HEK293 (cell line): ENCODE measurements at regions not wholly inside any gene's neighbourhood (a gene's known extent, or its start where the extent isn't known, plus 50 kb on each side); places are given as distances from the start of the nearest gene placed in this dataset.

Experiments
- KLF9 ChIP-seq: fragments of 450-650 bp; formaldehyde crosslinking; IDR thresholded peaks from 2 replicates; pipeline ENCODE4 v1.5.1; 2016; ENCODE audit warnings: missing biosample characterization, missing genetic modification characterization, low read depth
- TCF7L2 ChIP-seq: IDR thresholded peaks from 2 replicates; pipeline ENCODE4 v1.6.1; 2011; ENCODE audit warnings: low read depth, mild to moderate bottlenecking, inconsistent platforms, low read length, moderate library complexity, borderline replicate concordance
- ZBTB20 ChIP-seq: fragments of 450-650 bp; formaldehyde crosslinking; IDR thresholded peaks from 2 replicates; pipeline ENCODE4 v1.5.1; 2016; ENCODE audit warnings: missing biosample characterization, missing genetic modification characterization
- ZBTB8A ChIP-seq: fragments of 450-650 bp; formaldehyde crosslinking; IDR thresholded peaks from 2 replicates; pipeline ENCODE4 v1.5.1; 2016; ENCODE audit warnings: missing biosample characterization, missing genetic modification characterization
- ZFP69B ChIP-seq: fragments of 450-650 bp; formaldehyde crosslinking; IDR thresholded peaks from 2 replicates; pipeline ENCODE4 v1.5.1; 2016; ENCODE audit warnings: missing biosample characterization, missing genetic modification characterization
- ZNF138 ChIP-seq: fragments of 450-650 bp; formaldehyde crosslinking; IDR thresholded peaks from 2 replicates; pipeline ENCODE4 v1.5.1; 2016; ENCODE audit warnings: missing biosample characterization, missing genetic modification characterization, borderline replicate concordance
- ZNF513 ChIP-seq: fragments of 450-650 bp; IDR thresholded peaks from 2 replicates; pipeline ENCODE4 v1.5.1; 2018; ENCODE audit warnings: missing biosample characterization, missing genetic modification characterization
- ZNF621 ChIP-seq: fragments of 450-650 bp; formaldehyde crosslinking; IDR thresholded peaks from 2 replicates; pipeline ENCODE4 v1.5.1; 2017; ENCODE audit warnings: missing biosample characterization, missing genetic modification characterization
- ZNF704 ChIP-seq: fragments of 450-650 bp; formaldehyde crosslinking; IDR thresholded peaks from 2 replicates; pipeline ENCODE4 v1.5.1; 2016; ENCODE audit warnings: missing biosample characterization, missing genetic modification characterization
- ZNF707 ChIP-seq: fragments of 450-650 bp; formaldehyde crosslinking; IDR thresholded peaks from 2 replicates; pipeline ENCODE4 v1.5.1; 2016; ENCODE audit warnings: missing biosample characterization, missing genetic modification characterization
- TF ChIP-seq, protein P1 (sequence below): fragments of 450-650 bp; formaldehyde crosslinking; IDR thresholded peaks from 2 replicates; pipeline ENCODE4 v1.5.1; 2016; ENCODE audit warnings: missing biosample characterization, missing genetic modification characterization
- TF ChIP-seq, protein P2 (sequence below): fragments of 450-650 bp; formaldehyde crosslinking; conservative IDR thresholded peaks from 2 replicates; pipeline ENCODE4 v1.5.1; 2016; ENCODE audit warnings: low read depth, missing biosample characterization, missing genetic modification characterization

GRCh38 chr20:55704458-55704857 lies 300.9 kb downstream of the CBLN4 start:
- TF ChIP-seq ZBTB20 (tag by site-specific recombination) (no peak), ZNF704 (tag by site-specific recombination) (no peak), ZNF621 (tag by site-specific recombination) (no peak), ZBTB8A (tag by site-specific recombination) (no peak), ZFP69B (tag by site-specific recombination) (no peak), TCF7L2 (no peak), ZNF138 (tag by site-specific recombination) (no peak), ZNF707 (tag by site-specific recombination) (no peak), KLF9 (tag by site-specific recombination) (no peak), ZNF513 (no peak)
- TF ChIP-seq, protein P1, sequence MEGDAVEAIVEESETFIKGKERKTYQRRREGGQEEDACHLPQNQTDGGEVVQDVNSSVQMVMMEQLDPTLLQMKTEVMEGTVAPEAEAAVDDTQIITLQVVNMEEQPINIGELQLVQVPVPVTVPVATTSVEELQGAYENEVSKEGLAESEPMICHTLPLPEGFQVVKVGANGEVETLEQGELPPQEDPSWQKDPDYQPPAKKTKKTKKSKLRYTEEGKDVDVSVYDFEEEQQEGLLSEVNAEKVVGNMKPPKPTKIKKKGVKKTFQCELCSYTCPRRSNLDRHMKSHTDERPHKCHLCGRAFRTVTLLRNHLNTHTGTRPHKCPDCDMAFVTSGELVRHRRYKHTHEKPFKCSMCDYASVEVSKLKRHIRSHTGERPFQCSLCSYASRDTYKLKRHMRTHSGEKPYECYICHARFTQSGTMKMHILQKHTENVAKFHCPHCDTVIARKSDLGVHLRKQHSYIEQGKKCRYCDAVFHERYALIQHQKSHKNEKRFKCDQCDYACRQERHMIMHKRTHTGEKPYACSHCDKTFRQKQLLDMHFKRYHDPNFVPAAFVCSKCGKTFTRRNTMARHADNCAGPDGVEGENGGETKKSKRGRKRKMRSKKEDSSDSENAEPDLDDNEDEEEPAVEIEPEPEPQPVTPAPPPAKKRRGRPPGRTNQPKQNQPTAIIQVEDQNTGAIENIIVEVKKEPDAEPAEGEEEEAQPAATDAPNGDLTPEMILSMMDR (tag by site-specific recombination), result no peak
- TF ChIP-seq, protein P2, sequence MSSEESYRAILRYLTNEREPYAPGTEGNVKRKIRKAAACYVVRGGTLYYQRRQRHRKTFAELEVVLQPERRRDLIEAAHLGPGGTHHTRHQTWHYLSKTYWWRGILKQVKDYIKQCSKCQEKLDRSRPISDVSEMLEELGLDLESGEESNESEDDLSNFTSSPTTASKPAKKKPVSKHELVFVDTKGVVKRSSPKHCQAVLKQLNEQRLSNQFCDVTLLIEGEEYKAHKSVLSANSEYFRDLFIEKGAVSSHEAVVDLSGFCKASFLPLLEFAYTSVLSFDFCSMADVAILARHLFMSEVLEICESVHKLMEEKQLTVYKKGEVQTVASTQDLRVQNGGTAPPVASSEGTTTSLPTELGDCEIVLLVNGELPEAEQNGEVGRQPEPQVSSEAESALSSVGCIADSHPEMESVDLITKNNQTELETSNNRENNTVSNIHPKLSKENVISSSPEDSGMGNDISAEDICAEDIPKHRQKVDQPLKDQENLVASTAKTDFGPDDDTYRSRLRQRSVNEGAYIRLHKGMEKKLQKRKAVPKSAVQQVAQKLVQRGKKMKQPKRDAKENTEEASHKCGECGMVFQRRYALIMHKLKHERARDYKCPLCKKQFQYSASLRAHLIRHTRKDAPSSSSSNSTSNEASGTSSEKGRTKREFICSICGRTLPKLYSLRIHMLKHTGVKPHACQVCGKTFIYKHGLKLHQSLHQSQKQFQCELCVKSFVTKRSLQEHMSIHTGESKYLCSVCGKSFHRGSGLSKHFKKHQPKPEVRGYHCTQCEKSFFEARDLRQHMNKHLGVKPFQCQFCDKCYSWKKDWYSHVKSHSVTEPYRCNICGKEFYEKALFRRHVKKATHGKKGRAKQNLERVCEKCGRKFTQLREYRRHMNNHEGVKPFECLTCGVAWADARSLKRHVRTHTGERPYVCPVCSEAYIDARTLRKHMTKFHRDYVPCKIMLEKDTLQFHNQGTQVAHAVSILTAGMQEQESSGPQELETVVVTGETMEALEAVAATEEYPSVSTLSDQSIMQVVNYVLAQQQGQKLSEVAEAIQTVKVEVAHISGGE (tag by site-specific recombination), result no peak
